ENCODE measurements at regions not wholly inside any gene's neighbourhood (a gene's known extent, or its start where the extent isn't known, plus 50 kb on each side); places are given as distances from the start of the nearest gene placed in this dataset.

DNA sequence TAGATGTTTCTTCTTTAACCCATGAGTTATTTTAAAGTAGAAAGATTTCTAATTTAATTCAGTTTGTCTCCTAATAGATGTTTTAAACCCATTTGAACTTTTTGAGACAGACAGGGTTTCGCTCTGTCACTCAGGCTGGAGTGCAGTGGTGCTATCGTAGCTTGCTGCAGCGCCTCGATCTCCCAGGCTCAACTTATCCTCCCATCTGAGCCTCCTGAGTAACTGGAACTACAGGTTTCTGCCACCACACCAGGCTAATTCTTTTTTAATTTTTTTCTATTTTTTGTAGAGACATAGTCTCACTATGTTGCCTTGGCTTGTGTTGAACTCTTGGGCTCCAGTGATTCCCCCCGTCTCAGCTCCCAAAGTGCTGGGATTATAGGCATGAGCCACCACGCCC lies 53.0 kb upstream of the RAB18 start:
- intact Hi-C loops (cut with DNase I), result no loop called here
- no peak for DNase-seq (ENCODE audit: low spot score)

DNA sequence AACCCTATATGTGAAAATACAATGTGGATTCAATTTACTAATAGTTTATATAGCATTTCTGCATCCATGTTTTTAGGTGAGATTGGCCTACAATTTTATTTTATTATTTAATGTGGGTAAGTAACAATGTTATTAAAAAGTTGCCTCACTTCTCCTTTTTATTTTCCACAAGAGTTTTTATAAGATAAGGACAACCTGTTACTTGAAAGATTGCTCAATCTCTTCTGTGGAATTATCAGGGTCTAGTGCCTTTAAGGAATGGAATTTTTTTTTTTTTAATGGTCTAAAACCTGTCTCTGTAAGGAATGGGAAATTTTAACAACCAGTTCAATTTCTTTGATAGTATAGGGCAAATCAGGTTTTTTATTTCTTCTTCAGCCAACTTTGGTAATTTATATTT lies 53.9 kb upstream of the RAB18 start:
- no peak for DNase-seq (ENCODE audit: low spot score)
- intact Hi-C loops (cut with DNase I), result no loop called here

GRCh38 chr10:27449571-27449970 lies 54.5 kb upstream of the RAB18 start:
- DNase-seq (ENCODE audit: low spot score), result no peak
- intact Hi-C loops (cut with DNase I), result no loop called here

DNA sequence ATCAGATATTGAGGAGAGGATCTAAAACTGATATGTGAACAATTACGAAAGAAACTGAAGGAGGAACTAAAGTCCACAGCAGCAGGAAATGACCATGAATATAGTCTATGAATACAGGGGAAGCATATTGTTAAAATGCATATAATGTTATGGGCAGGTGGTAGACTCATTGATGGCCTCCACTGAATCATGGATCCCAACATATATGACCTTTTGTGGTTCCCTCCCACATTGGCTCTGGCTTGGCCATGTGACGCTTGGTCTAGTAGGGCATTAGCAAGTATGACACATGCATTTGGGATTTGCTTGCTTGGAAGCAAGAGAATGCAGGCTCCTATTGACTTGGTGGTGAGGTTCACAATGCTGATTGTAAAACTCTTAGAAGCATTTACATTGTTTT lies 55.2 kb upstream of the RAB18 start:
- DNase-seq (ENCODE audit: low spot score), result no peak
- intact Hi-C loops (cut with DNase I), result no loop called here

GRCh38 chr10:27447540-27447939 lies 56.6 kb upstream of the RAB18 start:
- DNase-seq (ENCODE audit: low spot score), result no peak
- intact Hi-C loops (cut with DNase I), result no loop called here

GRCh38 chr10:27446091-27446918 lies 57.8 kb upstream of the RAB18 start:
- intact Hi-C loops (cut with DNase I), result no loop called here
- no peak for DNase-seq (ENCODE audit: low spot score)

DNA sequence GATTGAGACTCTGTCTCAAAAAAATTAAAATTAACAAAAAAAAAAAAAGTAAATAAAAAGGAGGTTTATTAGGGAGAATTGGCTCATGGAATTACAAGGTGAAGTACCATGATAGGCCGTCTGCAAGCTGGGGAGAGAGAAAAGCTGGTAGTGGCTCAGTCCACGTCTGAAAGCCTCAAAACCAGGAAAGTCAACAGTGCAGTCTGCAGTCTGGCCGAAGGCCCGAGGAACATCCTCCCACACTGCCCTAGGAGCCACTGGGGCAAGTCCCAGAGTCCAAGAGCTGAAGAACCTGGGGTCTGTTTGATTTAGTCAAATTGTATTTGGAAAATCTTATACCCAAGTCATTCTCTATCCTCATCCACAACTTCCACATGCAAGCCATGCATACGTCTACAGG lies 59.0 kb upstream of the RAB18 start:
- no peak for DNase-seq (ENCODE audit: low spot score)
- intact Hi-C loops (cut with DNase I), result no loop called here

- intact Hi-C loops (cut with DNase I), result no loop called here
- no peak for DNase-seq (ENCODE audit: low spot score)
Measured at GRCh38 chr10:27440478-27440877, 63.6 kb upstream of the RAB18 start.

GRCh38 chr10:27440021-27440420 lies 64.1 kb upstream of the RAB18 start:
- intact Hi-C loops (cut with DNase I), result no loop called here
- no peak for DNase-seq (ENCODE audit: low spot score)

- no peak for DNase-seq (ENCODE audit: low spot score)
- intact Hi-C loops (cut with DNase I), result no loop called here
Measured at GRCh38 chr10:27439101-27439500, 65.0 kb upstream of the RAB18 start.

GRCh38 chr10:27437775-27438174 lies 66.3 kb upstream of the RAB18 start:
- intact Hi-C loops (cut with DNase I), result no loop called here
- no peak for DNase-seq (ENCODE audit: low spot score)

DNA sequence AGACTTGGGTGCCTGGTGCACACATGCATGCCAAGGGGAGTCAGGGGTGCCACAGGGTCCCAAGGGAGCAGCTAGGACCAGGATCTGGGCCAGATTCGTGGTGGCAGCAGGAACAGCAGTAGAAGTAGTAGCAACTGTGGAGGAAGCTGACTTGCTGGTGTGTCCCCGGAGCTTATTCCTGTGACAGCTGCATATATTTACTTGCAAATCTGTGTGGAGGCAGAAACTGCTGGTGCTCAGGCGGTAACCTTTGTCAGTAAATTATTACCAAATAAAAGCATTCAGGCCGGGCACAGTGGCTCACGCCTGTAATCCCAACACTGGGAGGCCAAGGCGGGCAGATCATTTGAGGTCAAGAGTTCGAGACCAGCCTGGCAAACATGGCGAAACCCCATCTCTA lies 67.4 kb upstream of the RAB18 start:
- DNase-seq (ENCODE audit: low spot score), result no peak
- intact Hi-C loops (cut with DNase I), result no loop called here

- no peak for DNase-seq (ENCODE audit: low spot score)
- intact Hi-C loops (cut with DNase I), result no loop called here
Measured at GRCh38 chr10:27433976-27434375, 70.1 kb upstream of the RAB18 start.

DNA sequence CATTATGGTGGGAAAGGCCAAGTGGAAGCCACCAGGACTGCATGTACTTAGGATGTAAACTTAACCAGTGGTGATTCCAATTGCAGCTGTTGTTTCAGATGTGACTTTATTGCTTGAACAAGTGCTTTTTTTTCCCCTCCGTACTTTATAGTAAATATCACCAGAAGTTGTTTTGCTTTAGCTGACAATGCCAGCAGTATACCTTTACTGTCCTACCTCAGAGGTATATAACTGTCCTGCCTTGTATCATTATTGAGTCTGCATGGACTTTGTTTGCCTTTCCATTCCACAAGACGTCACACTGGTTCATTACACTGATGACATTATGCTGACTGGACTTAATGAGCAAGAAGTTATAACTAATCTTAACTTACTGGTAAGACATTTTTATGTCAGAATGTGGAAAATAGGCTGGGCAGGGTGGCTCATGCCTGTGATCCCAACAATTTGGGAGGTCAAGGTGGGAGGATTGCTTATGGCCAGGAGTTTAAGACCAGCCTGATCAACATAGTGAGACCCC lies 77.1 kb upstream of the RAB18 start:
- intact Hi-C loops (cut with DNase I), result no loop called here
- no peak for DNase-seq (ENCODE audit: low spot score)

- DNase-seq (ENCODE audit: low spot score), result peak; percentile 81
- intact Hi-C loops (cut with DNase I), result no loop called here
Measured at GRCh38 chr10:27413831-27414348, 90.2 kb upstream of the RAB18 start.

GRCh38 chr10:27413387-27413786 lies 90.7 kb upstream of the RAB18 start:
- intact Hi-C loops (cut with DNase I), result no loop called here
- DNase-seq (ENCODE audit: low spot score), result peak; percentile 69

DNA sequence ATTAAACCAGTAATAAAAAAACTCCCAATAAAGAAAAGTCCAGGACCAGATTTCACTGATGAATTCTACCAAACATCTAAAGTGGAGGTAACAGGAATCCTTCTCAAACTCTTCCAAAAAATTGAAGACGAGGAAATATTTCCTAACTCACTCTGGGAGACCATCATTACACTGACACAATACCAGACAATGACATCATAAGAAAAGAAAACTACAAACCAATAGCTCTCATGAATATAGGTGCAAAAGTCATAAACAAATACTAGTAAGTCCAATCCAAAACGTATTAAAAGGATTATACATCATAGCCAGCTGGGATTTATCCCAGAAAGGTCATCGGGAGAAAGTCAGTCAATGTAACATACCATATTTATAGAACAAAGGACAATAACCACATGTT lies 94.0 kb upstream of the RAB18 start:
- intact Hi-C loops (cut with DNase I), result no loop called here
- DNase-seq (ENCODE audit: low spot score), result no peak

DNA sequence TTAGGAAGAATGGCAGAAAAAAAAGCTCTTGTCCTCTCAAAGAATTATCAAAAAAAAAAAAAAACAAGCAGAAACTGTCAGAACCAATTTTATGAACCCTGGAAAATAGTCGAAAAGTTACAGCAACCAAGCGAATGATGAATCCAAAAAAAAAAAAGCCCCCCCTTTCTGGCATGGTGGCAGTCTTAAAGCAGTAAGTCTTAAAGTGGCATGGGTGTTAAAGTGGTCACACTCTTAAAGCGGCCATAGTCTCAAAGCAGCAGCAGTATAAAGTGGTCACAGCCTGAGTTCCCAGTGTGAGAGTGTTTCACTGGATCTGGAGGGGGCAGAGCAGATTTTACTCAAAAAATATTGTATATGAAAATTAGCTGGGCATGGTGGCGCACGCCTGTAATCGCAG lies 96.8 kb upstream of the RAB18 start:
- intact Hi-C loops (cut with DNase I), result no loop called here
- DNase-seq (ENCODE audit: low spot score), result no peak

DNA sequence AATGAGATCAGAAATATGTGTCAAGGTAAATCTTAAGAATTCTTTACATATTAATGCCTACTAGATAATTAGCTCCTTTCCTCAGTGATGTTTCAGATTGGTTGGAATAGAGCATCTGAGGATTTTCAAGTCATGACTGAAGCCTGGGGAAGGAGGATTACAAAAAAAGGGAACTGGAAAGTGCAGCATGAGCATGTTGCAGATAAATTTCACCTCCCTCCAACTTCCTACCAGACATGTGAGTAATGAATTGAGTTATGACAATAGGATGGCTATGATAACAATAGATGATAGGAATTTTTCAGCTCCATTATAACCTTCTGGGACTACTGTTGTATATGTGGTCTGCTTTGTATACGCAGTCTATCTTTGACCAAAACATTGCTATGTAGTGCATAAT lies 104.2 kb upstream of the RAB18 start:
- intact Hi-C loops (cut with DNase I), result no loop called here
- no peak for DNase-seq (ENCODE audit: low spot score)

DNA sequence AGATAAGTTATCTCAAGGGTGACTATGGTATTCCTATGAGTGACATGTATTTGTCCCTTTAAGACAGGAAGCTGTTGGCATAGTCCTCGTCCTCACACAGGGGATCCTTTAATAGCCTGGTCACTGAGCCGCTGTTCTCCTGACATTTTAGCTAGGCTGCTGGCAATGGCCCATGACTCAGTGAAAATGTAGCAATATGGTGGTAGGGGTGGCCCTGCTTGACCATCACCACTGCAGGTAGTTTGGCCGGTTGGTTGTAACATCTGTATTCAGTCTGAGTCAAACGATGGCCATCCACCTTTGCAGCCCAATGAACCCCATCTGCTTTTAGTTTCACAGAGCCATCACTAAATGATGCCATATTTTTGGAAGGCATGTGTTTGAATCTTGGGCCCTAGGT lies 110.1 kb upstream of the RAB18 start:
- intact Hi-C loops (cut with DNase I), result no loop called here
- no peak for DNase-seq (ENCODE audit: low spot score)

GRCh38 chr10:27392606-27393005 lies 111.5 kb upstream of the RAB18 start:
- DNase-seq (ENCODE audit: low spot score), result no peak
- intact Hi-C loops (cut with DNase I), result no loop called here
